Inflammatory macrophage (primary cell): ENCODE measurements at regions not wholly inside any gene's neighbourhood (a gene's known extent, or its start where the extent isn't known, plus 50 kb on each side); places are given as distances from the start of the nearest gene placed in this dataset.

Experiments used
- DNase-seq, 2 donors: peaks; one replicate each; pipeline ENCODE4 v3.0.0-alpha.2; 2020 to 2022

GRCh38 chr20:3309226-3309625, 70.2 kb upstream of the SLC4A11 start:
- DNase-seq, result no peak

- DNase-seq, result peak; percentile 14 to 22
These were observed 68.7 kb upstream of the SLC4A11 start for GRCh38 chr20:3307725-3308124.

DNA sequence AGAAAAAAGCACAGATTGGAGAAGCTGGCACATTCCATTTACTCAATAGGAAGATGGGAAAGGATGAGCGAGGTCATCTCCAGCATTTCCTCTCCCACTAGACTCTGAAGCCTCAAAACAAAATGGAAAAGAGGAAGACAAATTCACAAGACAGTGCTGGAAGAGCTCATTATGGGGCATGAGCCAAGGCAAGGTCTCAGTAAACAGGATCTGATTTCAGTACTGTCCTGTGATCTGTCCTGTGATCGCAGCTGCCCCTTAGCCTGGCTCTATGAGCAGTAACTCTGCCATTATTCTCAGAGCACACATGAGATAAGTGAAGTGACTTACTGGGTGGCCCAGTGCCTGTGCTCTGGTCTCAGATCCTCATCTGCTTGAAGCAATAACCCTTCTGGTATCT, 68.1 kb upstream of the SLC4A11 start:
- DNase-seq, result peak; percentile 89 to 95

GRCh38 chr20:3306068-3306467, 67.1 kb upstream of the SLC4A11 start:
- DNase-seq, result peak in 1 of 2 donors; percentile 7

DNA sequence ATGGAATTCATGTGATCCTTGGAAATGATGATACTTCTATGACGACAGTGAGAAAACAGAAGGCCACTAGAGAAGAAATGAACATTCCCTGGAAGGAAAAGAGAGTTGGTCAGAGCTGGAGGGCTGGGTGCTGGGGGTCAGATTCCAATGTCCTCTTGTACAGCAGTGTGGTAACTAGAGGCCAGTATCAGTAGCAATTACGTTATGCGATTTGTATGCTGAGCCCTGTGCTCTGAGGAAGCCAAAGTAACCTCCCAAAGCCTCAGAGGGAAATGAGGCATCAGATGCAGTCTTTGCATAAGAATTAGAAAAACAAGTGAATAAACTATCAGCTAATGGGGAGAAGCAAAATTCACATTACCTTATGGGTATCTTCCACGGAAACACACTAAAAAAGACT, 65.5 kb upstream of the SLC4A11 start:
- no peak for DNase-seq

GRCh38 chr20:3297079-3297378, 58.0 kb upstream of the SLC4A11 start:
- no peak for DNase-seq

GRCh38 chr20:3296261-3297078, 57.5 kb upstream of the SLC4A11 start:
- DNase-seq, result no peak
